Nephron progenitor cell (in vitro differentiated cells): ENCODE measurements at regions not wholly inside any gene's neighbourhood (a gene's known extent, or its start where the extent isn't known, plus 50 kb on each side); places are given as distances from the start of the nearest gene placed in this dataset.
"Not testable (repeated sequence)": the region's sequence is repeated elsewhere in the genome, so short reads cannot be mapped to it uniquely, and the experiment has no call there.

Experiments
- DNase-seq: peaks from one replicate; pipeline ENCODE4 v3.0.0; 2021
- H3K27ac Mint-ChIP-seq: 2 replicates; pipeline ENCODE4 v1.8.0; 2021; ENCODE audit warnings: mild to moderate bottlenecking, moderate library complexity, mixed read lengths
- H3K27me3 Mint-ChIP-seq: 2 replicates; pipeline ENCODE4 v1.8.0; 2021; ENCODE audit warnings: mild to moderate bottlenecking, low read depth, mixed read lengths; ENCODE audit not compliant: poor library complexity
- H3K36me3 Mint-ChIP-seq: 2 replicates; pipeline ENCODE4 v1.8.0; 2021; ENCODE audit warnings: low read depth, mixed read lengths
- H3K4me1 Mint-ChIP-seq: 2 replicates; pipeline ENCODE4 v1.8.0; 2021; ENCODE audit warnings: mixed read lengths
- H3K4me3 Mint-ChIP-seq: 2 replicates; pipeline ENCODE4 v1.8.0; 2021; ENCODE audit warnings: mild to moderate bottlenecking, moderate library complexity, mixed read lengths
- H3K9me3 Mint-ChIP-seq: 2 replicates; pipeline ENCODE4 v1.8.0; 2021; ENCODE audit warnings: mild to moderate bottlenecking, moderate library complexity, mixed read lengths
- TF ChIP-seq, protein P1 (sequence below): fragments of 200-600 bp; sonication (generic); IDR thresholded peaks from 2 replicates; pipeline ENCODE4 v1.5.0; 2021; ENCODE audit warnings: antibody characterized with exemption

DNA sequence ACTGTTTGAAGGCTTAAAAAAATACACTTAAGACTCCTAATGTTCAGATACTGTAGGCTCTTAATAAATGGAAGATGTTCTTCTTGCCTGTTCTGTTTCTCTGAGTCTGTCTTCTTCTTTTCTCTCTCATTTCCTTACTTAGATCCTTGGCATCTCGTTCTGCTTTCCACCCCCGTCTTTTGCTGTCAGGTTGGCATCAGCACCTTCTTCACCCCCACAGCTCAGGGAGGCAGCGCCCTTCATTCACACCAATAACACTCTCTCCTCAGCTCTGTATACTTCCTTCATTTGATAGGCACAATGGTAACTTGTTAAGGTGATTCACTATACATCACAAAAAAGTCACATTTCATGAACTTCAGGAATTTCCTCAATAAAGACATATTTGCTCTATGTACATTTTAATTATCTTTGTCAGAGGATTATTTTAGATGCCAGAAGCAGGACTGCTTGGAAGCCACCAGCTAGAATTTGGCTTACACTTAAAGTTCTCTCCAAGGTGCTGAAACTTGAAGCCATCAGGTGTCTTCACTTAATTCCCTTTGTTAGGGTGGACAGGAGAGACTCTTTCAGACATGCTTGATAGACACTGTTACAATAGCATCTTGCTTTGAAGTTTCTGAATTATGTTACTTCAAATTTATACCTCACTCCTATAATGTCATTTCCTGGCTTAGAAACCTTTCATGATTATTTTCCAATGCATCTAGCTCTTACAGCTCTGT, 670.1 kb upstream of the C16orf82 start:
- Mint-ChIP-seq H3K9me3 (no peaks in the 10 kb centered on the region), H3K4me3 (no peak overlapping the region), H3K4me1 (peaks cover 6% of the 10 kb centered on the region), H3K27ac (no peak overlapping the region), H3K36me3 (no peaks in the 10 kb centered on the region), H3K27me3 (peaks cover 8% of the 10 kb centered on the region)
- peak; percentile 13 for DNase-seq
- TF ChIP-seq, protein P1, sequence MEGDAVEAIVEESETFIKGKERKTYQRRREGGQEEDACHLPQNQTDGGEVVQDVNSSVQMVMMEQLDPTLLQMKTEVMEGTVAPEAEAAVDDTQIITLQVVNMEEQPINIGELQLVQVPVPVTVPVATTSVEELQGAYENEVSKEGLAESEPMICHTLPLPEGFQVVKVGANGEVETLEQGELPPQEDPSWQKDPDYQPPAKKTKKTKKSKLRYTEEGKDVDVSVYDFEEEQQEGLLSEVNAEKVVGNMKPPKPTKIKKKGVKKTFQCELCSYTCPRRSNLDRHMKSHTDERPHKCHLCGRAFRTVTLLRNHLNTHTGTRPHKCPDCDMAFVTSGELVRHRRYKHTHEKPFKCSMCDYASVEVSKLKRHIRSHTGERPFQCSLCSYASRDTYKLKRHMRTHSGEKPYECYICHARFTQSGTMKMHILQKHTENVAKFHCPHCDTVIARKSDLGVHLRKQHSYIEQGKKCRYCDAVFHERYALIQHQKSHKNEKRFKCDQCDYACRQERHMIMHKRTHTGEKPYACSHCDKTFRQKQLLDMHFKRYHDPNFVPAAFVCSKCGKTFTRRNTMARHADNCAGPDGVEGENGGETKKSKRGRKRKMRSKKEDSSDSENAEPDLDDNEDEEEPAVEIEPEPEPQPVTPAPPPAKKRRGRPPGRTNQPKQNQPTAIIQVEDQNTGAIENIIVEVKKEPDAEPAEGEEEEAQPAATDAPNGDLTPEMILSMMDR: no peak

DNA sequence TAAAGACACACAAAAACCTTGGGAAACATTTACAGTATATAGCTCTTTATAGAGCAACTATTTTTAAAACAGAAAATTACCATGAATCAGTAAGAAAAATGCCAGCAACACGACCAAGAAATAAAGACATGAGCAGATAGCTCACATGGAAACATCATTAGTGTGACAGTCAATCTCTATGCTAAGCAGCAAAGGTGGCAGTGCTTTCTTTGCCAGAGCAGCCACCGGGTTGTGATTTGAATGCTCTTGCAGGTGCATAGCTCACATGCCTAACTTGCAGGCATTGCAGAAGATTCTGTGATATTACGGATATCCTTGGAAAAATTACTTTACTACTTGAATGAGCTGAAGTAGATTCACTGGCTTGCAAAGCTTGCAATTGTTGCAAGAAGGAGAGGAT, 652.9 kb upstream of the C16orf82 start:
- Mint-ChIP-seq H3K4me3 (no peak overlapping the region), H3K9me3 (peaks cover 12% of the 10 kb centered on the region), H3K36me3 (no peaks in the 10 kb centered on the region), H3K27me3 (no peaks in the 10 kb centered on the region), H3K27ac (no peak overlapping the region), H3K4me1 (no peaks in the 10 kb centered on the region)
- DNase-seq: no peak
- TF ChIP-seq, protein P1: no peak

DNA sequence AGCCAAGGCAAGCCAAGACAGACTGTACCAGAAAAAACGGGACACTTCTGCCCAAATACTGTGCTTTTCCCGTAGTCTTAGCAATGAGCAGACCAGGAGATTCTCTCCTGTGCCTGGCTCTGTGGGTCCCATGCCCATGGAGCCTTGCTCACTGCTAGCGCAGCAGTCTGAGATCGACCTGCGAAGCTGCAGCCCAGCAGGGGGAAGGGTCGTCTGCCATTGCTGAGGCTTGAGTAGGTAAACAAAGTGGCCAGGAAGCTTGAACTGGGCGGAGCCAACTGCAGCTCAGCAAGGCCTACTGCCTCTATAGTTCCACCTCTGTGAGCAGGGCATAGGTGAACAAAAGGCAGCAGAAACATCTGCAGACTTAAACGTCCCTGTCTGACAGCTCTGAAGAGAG, 647.3 kb upstream of the C16orf82 start:
- H3K4me3 Mint-ChIP-seq, H3K27me3 Mint-ChIP-seq, H3K4me1 Mint-ChIP-seq, H3K27ac Mint-ChIP-seq, H3K36me3 Mint-ChIP-seq, DNase-seq: not testable (repeated sequence)
- H3K9me3 Mint-ChIP-seq: peaks cover 34% of the 10 kb centered on the region

DNA sequence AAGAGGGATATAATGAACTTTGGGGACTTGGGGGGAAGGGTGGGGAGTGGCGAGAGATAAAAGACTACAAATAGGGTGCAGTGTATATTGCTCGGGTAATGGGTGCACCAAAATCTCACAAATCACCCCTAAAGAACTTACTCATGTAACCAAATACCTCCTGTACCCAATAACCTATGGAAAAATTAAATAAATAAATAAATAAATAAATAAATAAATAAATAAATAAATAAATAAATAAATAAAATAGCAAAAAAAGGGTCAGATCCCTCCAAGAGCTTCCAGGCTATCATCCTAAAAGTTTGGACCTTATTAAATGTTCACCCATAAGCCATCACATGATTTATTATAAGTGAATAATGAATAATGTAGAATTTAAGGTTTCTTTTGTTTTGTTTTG, 636.1 kb upstream of the C16orf82 start:
- no peak overlapping the region for H3K4me3 Mint-ChIP-seq
- H3K36me3 Mint-ChIP-seq: no peaks in the 10 kb centered on the region
- DNase-seq: no peak
- H3K9me3 Mint-ChIP-seq: peaks cover 6% of the 10 kb centered on the region
- no peaks in the 10 kb centered on the region for H3K4me1 Mint-ChIP-seq
- no peak overlapping the region for H3K27ac Mint-ChIP-seq
- TF ChIP-seq, protein P1: no peak
- H3K27me3 Mint-ChIP-seq: peaks cover 8% of the 10 kb centered on the region

DNA sequence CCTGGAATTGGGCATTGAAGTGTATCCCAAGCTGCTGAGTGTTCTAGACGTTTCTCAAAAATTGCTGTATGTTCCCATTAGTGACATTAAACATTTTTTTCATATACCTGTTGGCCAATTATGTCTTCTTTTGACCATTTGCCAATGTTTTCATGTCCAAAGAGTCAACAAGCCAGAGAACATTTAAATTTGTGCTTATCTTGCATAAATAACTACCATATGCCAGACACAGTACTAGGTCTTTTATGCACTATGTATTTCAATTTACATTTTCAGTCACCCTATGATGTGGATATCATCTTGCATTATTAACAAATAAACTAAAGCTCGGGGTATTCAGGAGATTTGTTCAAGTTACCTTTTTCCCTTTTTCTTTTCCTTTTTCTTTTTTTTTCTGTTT, 632.9 kb upstream of the C16orf82 start:
- Mint-ChIP-seq H3K4me3 (no peak overlapping the region), H3K4me1 (no peaks in the 10 kb centered on the region), H3K36me3 (no peaks in the 10 kb centered on the region), H3K27me3 (peaks cover 8% of the 10 kb centered on the region), H3K9me3 (peaks cover 24% of the 10 kb centered on the region), H3K27ac (no peak overlapping the region)
- TF ChIP-seq, protein P1: no peak
- DNase-seq: no peak

DNA sequence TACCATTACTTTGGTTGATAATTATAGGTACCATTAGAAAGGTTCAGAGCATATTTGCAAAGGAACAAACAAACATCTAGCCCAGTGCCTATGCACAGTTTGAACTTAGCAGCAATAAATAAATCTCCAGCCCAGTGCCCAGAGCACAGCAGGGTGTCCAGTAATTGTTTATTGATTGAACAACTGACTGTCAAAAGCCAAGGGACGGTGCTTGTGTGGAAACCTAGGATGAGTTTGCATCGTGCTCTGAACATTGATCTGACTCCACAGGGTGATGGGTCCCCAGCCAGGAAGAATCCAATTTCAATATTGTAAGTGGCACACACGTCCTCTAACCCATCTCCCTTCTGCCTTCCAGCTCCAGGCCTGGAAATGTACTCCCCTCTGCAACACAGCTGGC, 625.5 kb upstream of the C16orf82 start:
- H3K36me3 Mint-ChIP-seq: no peaks in the 10 kb centered on the region
- H3K4me1 Mint-ChIP-seq: peaks cover 17% of the 10 kb centered on the region
- TF ChIP-seq, protein P1: no peak
- H3K9me3 Mint-ChIP-seq: peaks cover 22% of the 10 kb centered on the region
- no peak overlapping the region for H3K27ac Mint-ChIP-seq
- H3K27me3 Mint-ChIP-seq: no peaks in the 10 kb centered on the region
- DNase-seq: no peak
- no peak overlapping the region for H3K4me3 Mint-ChIP-seq
